ENCODE measurements at regions not wholly inside any gene's neighbourhood (a gene's known extent, or its start where the extent isn't known, plus 50 kb on each side); places are given as distances from the start of the nearest gene placed in this dataset.

DNA sequence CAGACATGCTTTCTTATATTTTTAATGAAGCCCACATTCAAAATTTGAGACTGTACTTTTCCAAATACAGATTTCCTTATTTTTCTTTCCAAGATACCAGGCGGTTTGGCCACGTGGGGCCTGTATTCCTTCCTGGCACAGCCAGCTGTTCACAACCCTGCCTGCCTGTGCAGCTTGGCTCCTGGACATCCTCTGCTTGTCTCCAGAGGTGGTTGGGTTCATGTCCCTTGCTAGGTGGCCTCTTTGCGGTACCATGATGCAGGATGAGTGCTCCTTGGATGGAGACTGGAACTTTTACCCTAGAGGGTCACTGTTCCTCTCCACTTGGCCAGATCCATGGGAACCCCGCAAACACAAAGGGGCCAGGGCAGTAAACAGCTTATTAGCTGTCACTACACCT, 297.5 kb upstream of the MSX2 start:
- no peak for DNase-seq (ENCODE audit: low spot score)
- Histone ChIP-seq H3K36me3 (no peaks in the 10 kb centered on the region), H3K27ac (no peak overlapping the region), H3K4me1 (no peaks in the 10 kb centered on the region), H3K9me3 (no peaks in the 10 kb centered on the region), H3K27me3 (no peaks in the 10 kb centered on the region), H3K4me3 (no peak overlapping the region)
- TF ChIP-seq, protein P1, sequence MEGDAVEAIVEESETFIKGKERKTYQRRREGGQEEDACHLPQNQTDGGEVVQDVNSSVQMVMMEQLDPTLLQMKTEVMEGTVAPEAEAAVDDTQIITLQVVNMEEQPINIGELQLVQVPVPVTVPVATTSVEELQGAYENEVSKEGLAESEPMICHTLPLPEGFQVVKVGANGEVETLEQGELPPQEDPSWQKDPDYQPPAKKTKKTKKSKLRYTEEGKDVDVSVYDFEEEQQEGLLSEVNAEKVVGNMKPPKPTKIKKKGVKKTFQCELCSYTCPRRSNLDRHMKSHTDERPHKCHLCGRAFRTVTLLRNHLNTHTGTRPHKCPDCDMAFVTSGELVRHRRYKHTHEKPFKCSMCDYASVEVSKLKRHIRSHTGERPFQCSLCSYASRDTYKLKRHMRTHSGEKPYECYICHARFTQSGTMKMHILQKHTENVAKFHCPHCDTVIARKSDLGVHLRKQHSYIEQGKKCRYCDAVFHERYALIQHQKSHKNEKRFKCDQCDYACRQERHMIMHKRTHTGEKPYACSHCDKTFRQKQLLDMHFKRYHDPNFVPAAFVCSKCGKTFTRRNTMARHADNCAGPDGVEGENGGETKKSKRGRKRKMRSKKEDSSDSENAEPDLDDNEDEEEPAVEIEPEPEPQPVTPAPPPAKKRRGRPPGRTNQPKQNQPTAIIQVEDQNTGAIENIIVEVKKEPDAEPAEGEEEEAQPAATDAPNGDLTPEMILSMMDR (IDR thresholded peaks at IDR 0.05) = no peak

DNA sequence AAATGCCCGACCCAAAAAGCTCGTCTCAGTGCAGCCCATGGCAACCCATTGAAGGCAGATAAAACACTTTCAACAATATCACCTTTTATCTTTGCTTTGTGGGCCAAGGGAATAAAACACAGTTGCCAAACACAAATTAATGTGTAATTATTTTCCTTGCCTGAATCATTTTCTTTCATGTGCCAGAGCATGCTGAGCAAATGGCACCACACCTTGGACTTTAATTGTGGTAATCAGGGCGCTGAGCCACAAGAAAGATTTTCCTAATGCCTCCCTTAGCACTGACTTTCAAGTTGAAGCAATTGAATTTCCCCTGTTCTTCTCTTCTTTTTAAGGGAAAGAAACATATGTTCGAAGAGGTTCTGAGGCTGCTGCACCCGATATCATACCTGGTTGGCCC, 297.1 kb upstream of the MSX2 start:
- H3K36me3 ChIP-seq = no peaks in the 10 kb centered on the region

DNA sequence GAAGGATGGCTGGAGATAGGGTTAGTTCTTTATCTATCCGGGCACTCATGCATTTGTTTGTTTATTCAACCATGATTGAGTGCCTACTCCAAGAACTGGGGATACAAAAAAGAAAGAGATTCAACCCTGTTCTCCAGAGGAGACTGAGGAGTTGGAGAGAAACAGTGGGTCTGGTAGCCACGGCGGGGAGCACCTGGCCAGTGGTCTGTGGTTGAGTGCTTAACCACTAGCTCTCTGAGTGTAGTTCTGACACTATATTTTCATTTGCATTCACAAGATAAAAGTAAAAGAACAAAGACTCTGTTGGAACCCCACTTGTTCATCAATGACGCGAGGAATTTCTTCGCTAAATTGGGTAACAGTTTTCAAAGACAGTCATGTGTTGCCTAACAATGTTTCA, 295.5 kb upstream of the MSX2 start:
- Histone ChIP-seq H3K27me3 (no peaks in the 10 kb centered on the region), H3K36me3 (no peaks in the 10 kb centered on the region), H3K27ac (no peak overlapping the region), H3K9me3 (no peaks in the 10 kb centered on the region), H3K4me1 (no peaks in the 10 kb centered on the region), H3K4me3 (no peak overlapping the region)
- TF ChIP-seq, protein P1 (IDR thresholded peaks at IDR 0.05) = no peak
- DNase-seq (ENCODE audit: low spot score) = no peak

More for the DNA sequence above, 297.1 kb upstream of the MSX2 start:
- no peak overlapping the region for H3K27ac ChIP-seq
- TF ChIP-seq, protein P1 (IDR thresholded peaks at IDR 0.05) = no peak
- H3K4me1 ChIP-seq = no peaks in the 10 kb centered on the region
- no peak overlapping the region for H3K4me3 ChIP-seq
- no peaks in the 10 kb centered on the region for H3K9me3 ChIP-seq
- no peak for DNase-seq (ENCODE audit: low spot score)
- no peaks in the 10 kb centered on the region for H3K27me3 ChIP-seq

DNA sequence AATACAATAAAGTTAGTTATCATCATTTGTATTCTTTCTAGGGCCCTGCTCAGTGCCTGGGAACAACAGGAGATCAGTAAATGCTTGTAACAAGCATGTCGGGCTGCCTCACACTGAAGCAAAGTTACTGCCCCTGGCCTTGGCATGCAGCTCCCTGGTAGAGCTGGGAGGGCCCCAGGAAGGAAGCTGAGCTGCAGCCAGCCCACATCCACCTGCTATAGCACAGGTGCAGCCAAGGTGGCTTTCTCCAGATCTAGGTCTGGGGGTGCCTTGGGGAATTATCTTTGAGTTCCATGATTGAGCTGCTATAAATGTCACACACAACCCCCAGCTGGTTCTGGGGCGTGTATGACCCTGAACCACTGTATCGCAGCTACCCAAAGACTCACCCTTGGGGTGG, 293.4 kb upstream of the MSX2 start:
- Histone ChIP-seq H3K27ac (no peak overlapping the region), H3K27me3 (no peaks in the 10 kb centered on the region), H3K4me1 (no peaks in the 10 kb centered on the region), H3K36me3 (no peaks in the 10 kb centered on the region), H3K4me3 (no peak overlapping the region), H3K9me3 (no peaks in the 10 kb centered on the region)
- TF ChIP-seq, protein P1 (IDR thresholded peaks at IDR 0.05) = no peak
- DNase-seq (ENCODE audit: low spot score) = no peak

DNA sequence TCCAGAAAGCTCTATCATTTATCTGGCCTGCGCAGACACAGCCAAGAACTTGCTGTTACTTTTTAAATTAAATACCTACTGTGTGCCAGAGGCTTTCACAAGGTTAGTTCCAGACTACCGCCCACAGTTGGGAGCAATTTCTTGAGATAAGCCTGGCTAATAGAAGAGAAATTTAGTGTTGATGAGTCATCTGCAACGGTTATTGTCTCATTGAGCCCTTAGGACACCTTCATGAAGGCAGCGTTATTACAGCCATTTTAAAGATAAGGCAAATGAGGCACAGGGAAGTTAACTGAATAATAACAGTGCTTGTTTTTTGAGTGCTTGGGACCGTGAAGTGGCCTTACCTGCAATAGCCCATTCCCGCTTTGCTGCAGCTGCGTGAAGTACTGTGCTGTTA, 292.9 kb upstream of the MSX2 start:
- Histone ChIP-seq H3K27ac (no peak overlapping the region), H3K27me3 (no peaks in the 10 kb centered on the region), H3K4me3 (no peak overlapping the region), H3K36me3 (no peaks in the 10 kb centered on the region), H3K9me3 (no peaks in the 10 kb centered on the region), H3K4me1 (no peaks in the 10 kb centered on the region)
- TF ChIP-seq, protein P1 (IDR thresholded peaks at IDR 0.05) = no peak
- DNase-seq (ENCODE audit: low spot score) = no peak

DNA sequence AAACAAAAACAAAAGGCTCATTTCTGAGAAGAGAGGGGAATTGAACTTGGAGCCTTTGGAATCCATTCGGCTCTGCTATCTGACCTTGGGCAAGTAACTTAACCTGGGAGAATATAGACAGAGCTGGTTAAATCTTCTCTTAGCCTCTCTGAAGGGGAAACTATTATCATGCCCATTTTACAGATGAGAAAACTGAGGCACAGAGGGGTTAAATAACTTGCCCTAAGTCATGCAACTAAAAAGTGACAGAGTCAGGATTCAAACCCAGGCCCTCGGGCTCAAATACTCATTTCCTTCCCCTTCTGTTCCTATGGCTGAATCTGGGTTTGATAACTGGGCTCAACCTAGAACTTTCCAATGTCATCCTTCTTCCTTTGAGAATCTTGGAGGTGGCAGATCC, 291.3 kb upstream of the MSX2 start:
- H3K4me3 ChIP-seq = no peak overlapping the region
- DNase-seq (ENCODE audit: low spot score) = no peak

More for the DNA sequence above, 291.3 kb upstream of the MSX2 start:
- H3K36me3 ChIP-seq = no peaks in the 10 kb centered on the region
- H3K4me1 ChIP-seq = no peaks in the 10 kb centered on the region
- no peak overlapping the region for H3K27ac ChIP-seq
- no peaks in the 10 kb centered on the region for H3K9me3 ChIP-seq
- TF ChIP-seq, protein P1 (IDR thresholded peaks at IDR 0.05) = no peak
- H3K27me3 ChIP-seq = no peaks in the 10 kb centered on the region
